ENCODE measurements at regions not wholly inside any gene's neighbourhood (a gene's known extent, or its start where the extent isn't known, plus 50 kb on each side); places are given as distances from the start of the nearest gene placed in this dataset.

DNA sequence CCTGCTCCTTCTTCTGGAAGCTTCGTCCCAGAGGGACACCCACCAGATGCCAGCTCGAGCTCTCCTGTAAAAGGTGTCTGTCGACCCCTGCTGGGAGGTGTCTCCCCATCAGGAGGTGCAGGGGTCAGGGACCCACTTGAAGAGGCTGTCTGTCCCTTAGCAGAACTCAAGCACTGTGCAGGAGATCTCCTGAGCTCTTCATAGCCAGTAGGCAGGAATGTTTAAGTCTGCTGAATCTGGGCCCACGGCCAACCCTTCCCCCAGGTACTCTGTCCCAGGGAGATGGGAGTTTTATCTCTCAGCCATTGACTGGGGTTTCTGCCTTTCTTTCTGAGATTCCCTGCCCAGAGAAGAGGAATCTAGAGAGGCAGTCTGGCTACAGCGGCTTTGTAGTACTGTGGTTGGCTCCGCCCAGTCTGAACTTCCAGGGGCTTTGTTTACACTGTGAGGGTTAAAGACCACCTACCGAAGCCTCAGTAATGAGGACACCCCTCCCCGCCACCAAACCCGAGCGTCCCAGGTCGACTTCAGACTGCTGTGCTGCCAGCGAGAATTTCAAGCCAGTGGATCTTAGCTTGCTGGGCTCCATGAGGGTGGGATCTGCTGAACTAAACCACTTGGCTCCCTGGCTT lies 1383.0 kb upstream of the TENM3 start:
- no peak overlapping the region for H3K27ac ChIP-seq (ENCODE audit: low read depth in 2 of 2, low read length in 2 of 2)
- intact Hi-C loops (cut with DNase I), result no loop called here
- H3K36me3 ChIP-seq (ENCODE audit: control insufficient read depth in 2 of 3, insufficient read depth in 3 of 3, low read length in 3 of 3), result no peaks in the 10 kb centered on the region
- no peaks in the 10 kb centered on the region for H3K27me3 ChIP-seq (ENCODE audit: control insufficient read depth, insufficient read depth, low read length)
- no peaks in the 10 kb centered on the region for H3K9me3 ChIP-seq (ENCODE audit: control insufficient read depth in 2 of 3, insufficient read depth in 1 of 3, low read length in 3 of 3)
- TF ChIP-seq, protein P1, sequence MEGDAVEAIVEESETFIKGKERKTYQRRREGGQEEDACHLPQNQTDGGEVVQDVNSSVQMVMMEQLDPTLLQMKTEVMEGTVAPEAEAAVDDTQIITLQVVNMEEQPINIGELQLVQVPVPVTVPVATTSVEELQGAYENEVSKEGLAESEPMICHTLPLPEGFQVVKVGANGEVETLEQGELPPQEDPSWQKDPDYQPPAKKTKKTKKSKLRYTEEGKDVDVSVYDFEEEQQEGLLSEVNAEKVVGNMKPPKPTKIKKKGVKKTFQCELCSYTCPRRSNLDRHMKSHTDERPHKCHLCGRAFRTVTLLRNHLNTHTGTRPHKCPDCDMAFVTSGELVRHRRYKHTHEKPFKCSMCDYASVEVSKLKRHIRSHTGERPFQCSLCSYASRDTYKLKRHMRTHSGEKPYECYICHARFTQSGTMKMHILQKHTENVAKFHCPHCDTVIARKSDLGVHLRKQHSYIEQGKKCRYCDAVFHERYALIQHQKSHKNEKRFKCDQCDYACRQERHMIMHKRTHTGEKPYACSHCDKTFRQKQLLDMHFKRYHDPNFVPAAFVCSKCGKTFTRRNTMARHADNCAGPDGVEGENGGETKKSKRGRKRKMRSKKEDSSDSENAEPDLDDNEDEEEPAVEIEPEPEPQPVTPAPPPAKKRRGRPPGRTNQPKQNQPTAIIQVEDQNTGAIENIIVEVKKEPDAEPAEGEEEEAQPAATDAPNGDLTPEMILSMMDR (IDR thresholded peaks at IDR 0.05; ENCODE audit: borderline replicate concordance, extremely low read depth, insufficient read depth), result no peak
- DNase-seq (no peak), FAIRE-seq (no peak)
- H3K9ac ChIP-seq (ENCODE audit: low read length in 3 of 3), result no peak overlapping the region
- no peak overlapping the region for H3K4me3 ChIP-seq (ENCODE audit: low read length in 3 of 3)
- H3K4me1 ChIP-seq (ENCODE audit: control insufficient read depth in 2 of 3, insufficient read depth in 2 of 3, low read depth in 1 of 3, low read length in 3 of 3), result no peaks in the 10 kb centered on the region

DNA sequence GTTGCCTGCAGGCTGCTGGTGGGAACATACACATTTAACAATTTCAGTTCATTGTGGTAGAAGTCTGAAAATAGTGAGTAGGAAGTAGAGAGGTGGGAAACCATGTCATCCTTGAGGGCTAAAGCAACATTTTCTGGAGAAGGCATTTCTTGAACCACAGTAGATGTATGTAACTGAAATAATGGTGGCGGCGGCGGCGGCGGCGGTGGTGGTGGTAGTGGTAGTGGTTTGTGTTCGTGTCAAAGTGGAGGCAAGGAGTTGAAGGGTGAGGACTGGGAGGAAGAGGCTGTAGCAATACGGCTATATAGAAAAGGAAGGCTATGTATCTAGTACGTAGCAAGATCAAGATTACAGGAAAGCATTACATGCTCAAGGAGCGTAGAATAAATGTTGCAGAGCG lies 1381.6 kb upstream of the TENM3 start:
- no peaks in the 10 kb centered on the region for H3K36me3 ChIP-seq (ENCODE audit: control insufficient read depth in 2 of 3, insufficient read depth in 3 of 3, low read length in 3 of 3)
- peaks cover 0 to 4% (median 0%) of the 10 kb centered on the region in 3 donors for H3K9me3 ChIP-seq (ENCODE audit: control insufficient read depth in 2 of 3, insufficient read depth in 1 of 3, low read length in 3 of 3)
- no peaks in the 10 kb centered on the region for H3K27me3 ChIP-seq (ENCODE audit: control insufficient read depth, insufficient read depth, low read length)
- TF ChIP-seq, protein P1 (IDR thresholded peaks at IDR 0.05; ENCODE audit: borderline replicate concordance, extremely low read depth, insufficient read depth), result no peak
- H3K4me1 ChIP-seq (ENCODE audit: control insufficient read depth in 2 of 3, insufficient read depth in 2 of 3, low read depth in 1 of 3, low read length in 3 of 3), result no peaks in the 10 kb centered on the region
- intact Hi-C loops (cut with DNase I), result no loop called here
- FAIRE-seq (no peak), DNase-seq (no peak)
- no peak overlapping the region for H3K27ac ChIP-seq (ENCODE audit: low read depth in 2 of 2, low read length in 2 of 2)
- H3K9ac ChIP-seq (ENCODE audit: low read length in 3 of 3), result no peak overlapping the region
- H3K4me3 ChIP-seq (ENCODE audit: low read length in 3 of 3), result no peak overlapping the region

DNA sequence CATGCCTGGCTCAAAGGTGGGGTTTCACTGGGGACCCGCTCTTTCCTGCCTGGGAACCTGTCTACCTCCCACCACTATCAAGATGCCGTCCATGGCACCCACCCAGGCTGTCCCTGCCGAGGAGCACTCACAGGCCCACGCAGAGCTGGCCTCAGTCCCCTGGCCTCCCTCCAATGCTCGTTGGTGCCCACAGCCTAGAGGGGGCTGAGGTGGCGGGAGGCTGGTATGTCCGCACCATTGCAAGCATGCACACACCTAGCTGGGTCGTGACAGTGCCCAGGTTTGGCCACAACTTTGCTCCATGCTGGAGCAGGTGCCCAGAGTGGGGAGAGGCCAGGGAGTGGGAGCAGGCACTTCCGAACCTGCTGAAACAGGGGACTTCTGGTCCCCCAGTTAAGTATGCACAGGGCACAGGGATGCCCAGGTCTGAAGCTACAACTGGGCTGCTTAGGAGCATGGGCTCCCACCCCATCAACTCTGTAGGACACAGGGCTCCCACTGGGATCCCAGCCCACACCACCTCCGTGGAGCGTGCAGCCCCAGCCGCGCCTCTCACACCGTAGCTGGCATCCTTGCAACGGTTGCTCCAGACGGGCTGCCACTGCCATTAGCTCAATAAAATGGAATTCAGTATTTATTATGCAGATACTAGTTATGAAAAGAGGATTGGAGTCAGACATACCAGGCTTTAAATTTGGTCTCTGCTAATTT lies 1376.1 kb upstream of the TENM3 start:
- Histone ChIP-seq H3K27me3 (ENCODE audit: control insufficient read depth, insufficient read depth, low read length) (no peaks in the 10 kb centered on the region), H3K36me3 (ENCODE audit: control insufficient read depth in 2 of 3, insufficient read depth in 3 of 3, low read length in 3 of 3) (no peaks in the 10 kb centered on the region), H3K4me3 (ENCODE audit: low read length in 3 of 3) (no peak overlapping the region), H3K9me3 (ENCODE audit: control insufficient read depth in 2 of 3, insufficient read depth in 1 of 3, low read length in 3 of 3) (peaks cover 0 to 9% (median 0%) of the 10 kb centered on the region in 3 donors), H3K4me1 (ENCODE audit: control insufficient read depth in 2 of 3, insufficient read depth in 2 of 3, low read depth in 1 of 3, low read length in 3 of 3) (no peaks in the 10 kb centered on the region), H3K27ac (ENCODE audit: low read depth in 2 of 2, low read length in 2 of 2) (no peak overlapping the region), H3K9ac (ENCODE audit: low read length in 3 of 3) (no peak overlapping the region)
- TF ChIP-seq, protein P1 (IDR thresholded peaks at IDR 0.05; ENCODE audit: borderline replicate concordance, extremely low read depth, insufficient read depth), result no peak
- FAIRE-seq (no peak), DNase-seq (no peak)
- intact Hi-C loops (cut with DNase I), result no loop called here

All from kidney (tissue), 13 donors.